Neural cell (in vitro differentiated cells): ENCODE measurements at regions not wholly inside any gene's neighbourhood (a gene's known extent, or its start where the extent isn't known, plus 50 kb on each side); places are given as distances from the start of the nearest gene placed in this dataset.

ENCODE experiments used
- H2AFZ ChIP-seq: fragments of 200-600, 300-800 bp; sonication (generic), shearing (Covaris generic); 2 replicates; pipeline ENCODE4 v1.6.0; 2014; ENCODE audit warnings: low read depth, mild to moderate bottlenecking, antibody characterized with exemption, low read length, moderate library complexity
- H3F3A ChIP-seq: fragments of 200-600 bp; shearing (Covaris generic); 2 replicates; pipeline ENCODE4 v1.6.1; 2016; ENCODE audit warnings: mild to moderate bottlenecking, moderate library complexity, mixed read lengths, antibody characterized with exemption, low read length; ENCODE audit not compliant: insufficient read depth, poor library complexity, severe bottlenecking
- H3K27ac ChIP-seq: fragments of 200-600, 300-800 bp; sonication (generic), shearing (Covaris generic); 2 replicates; pipeline ENCODE4 v1.5.1; 2014; ENCODE audit warnings: mild to moderate bottlenecking, low read length, moderate library complexity
- H3K27me3 ChIP-seq: fragments of 300-800, 200-600 bp; sonication (generic), shearing (Covaris generic); 2 replicates; pipeline ENCODE4 v1.6.0; 2014; ENCODE audit warnings: mild to moderate bottlenecking, low read depth, low read length, moderate library complexity; ENCODE audit not compliant: insufficient read depth
- H3K36me3 ChIP-seq: fragments of 300-800, 200-600 bp; sonication (generic), shearing (Covaris generic); 2 replicates; pipeline ENCODE4 v1.5.1; 2014; ENCODE audit warnings: mild to moderate bottlenecking, antibody characterized with exemption, low read length, moderate library complexity; ENCODE audit not compliant: insufficient read depth
- H3K4me2 ChIP-seq: fragments of 300-800, 200-600 bp; sonication (generic), shearing (Covaris generic); 2 replicates; pipeline ENCODE4 v1.6.0; 2014; ENCODE audit warnings: mild to moderate bottlenecking, low read length
- H3K4me3 ChIP-seq: fragments of 300-800, 200-600 bp; sonication (generic), shearing (Covaris generic); 2 replicates; pipeline ENCODE4 v1.5.1; 2014; ENCODE audit warnings: mild to moderate bottlenecking, low read length, moderate library complexity
- H3K79me2 ChIP-seq: fragments of 200-600 bp; shearing (Covaris generic); replicated peaks from 2 replicates; pipeline ENCODE4 v1.6.0; 2014; ENCODE audit warnings: mild to moderate bottlenecking, low read length, moderate library complexity; ENCODE audit not compliant: insufficient read depth
- H3K9ac ChIP-seq: fragments of 300-800, 200-600 bp; sonication (generic), shearing (Covaris generic); 2 replicates; pipeline ENCODE4 v1.6.1; 2016; ENCODE audit warnings: mild to moderate bottlenecking, low read length, mixed read lengths
- H3K9me2 ChIP-seq: fragments of 200-600 bp; shearing (Covaris generic); 2 replicates; pipeline ENCODE4 v1.6.1; 2016; ENCODE audit warnings: mild to moderate bottlenecking, low read length, mixed read lengths; ENCODE audit not compliant: insufficient read depth
- H3K9me3 ChIP-seq: fragments of 200-600, 300-800 bp; sonication (generic), shearing (Covaris generic); 2 replicates; pipeline ENCODE4 v1.6.1; 2016; ENCODE audit warnings: mild to moderate bottlenecking, mixed run types, low read length, moderate library complexity, mixed read lengths
- H4K20me1 ChIP-seq: fragments of 200-600 bp; shearing (Covaris generic); 2 replicates; pipeline ENCODE4 v1.6.1; 2016; ENCODE audit warnings: mild to moderate bottlenecking, mixed run types; ENCODE audit not compliant: insufficient read depth
- CTCF ChIP-seq: fragments of 450-650 bp; IDR thresholded peaks from 2 replicates; pipeline ENCODE4 v1.5.1; 2014; ENCODE audit warnings: antibody characterized with exemption, mild to moderate bottlenecking, moderate library complexity; ENCODE audit not compliant: poor library complexity, severe bottlenecking
- EP300 ChIP-seq: fragments of 450-650 bp; conservative IDR thresholded peaks from 2 replicates; pipeline ENCODE4 v1.6.1; 2014; ENCODE audit warnings: antibody characterized with exemption, mild to moderate bottlenecking, moderate library complexity; ENCODE audit not compliant: poor library complexity, severe bottlenecking
- EZH2 ChIP-seq: fragments of 200-600, 300-800 bp; shearing (Covaris generic), sonication (generic); IDR thresholded peaks from 2 replicates; pipeline ENCODE4 v1.6.1; 2014; ENCODE audit warnings: antibody characterized with exemption, low read length, borderline replicate concordance, mild to moderate bottlenecking; ENCODE audit not compliant: insufficient read depth, poor library complexity, severe bottlenecking
- MXI1 ChIP-seq: fragments of 450-650 bp; conservative IDR thresholded peaks from 2 replicates; pipeline ENCODE4 v1.6.1; 2014; ENCODE audit warnings: antibody characterized with exemption, mild to moderate bottlenecking; ENCODE audit not compliant: poor library complexity, severe bottlenecking
- POLR2AphosphoS5 ChIP-seq: IDR thresholded peaks from 2 replicates; pipeline ENCODE4 v1.6.1; 2012
- RAD21 ChIP-seq: fragments of 450-650 bp; conservative IDR thresholded peaks from 2 replicates; pipeline ENCODE4 v1.6.1; 2014; ENCODE audit warnings: antibody characterized with exemption, mild to moderate bottlenecking, moderate library complexity
- REST ChIP-seq: IDR thresholded peaks from 2 replicates; pipeline ENCODE4 v1.6.1; 2012; ENCODE audit warnings: borderline replicate concordance
- SMC3 ChIP-seq: fragments of 450-650 bp; conservative IDR thresholded peaks from 2 replicates; pipeline ENCODE4 v1.6.1; 2014; ENCODE audit warnings: antibody characterized with exemption, mild to moderate bottlenecking, moderate library complexity; ENCODE audit not compliant: poor library complexity
- TAF1 ChIP-seq: IDR thresholded peaks from 2 replicates; pipeline ENCODE4 v1.6.1; 2012; ENCODE audit warnings: low read depth

- Histone ChIP-seq H3K27me3 (no peaks in the 10 kb centered on the region), H3K36me3 (no peaks in the 10 kb centered on the region), H4K20me1 (no peaks in the 10 kb centered on the region), H3K27ac (no peak overlapping the region), H3K4me3 (no peak overlapping the region), H3K79me2 (no peaks in the 10 kb centered on the region), H3K9me3 (no peaks in the 10 kb centered on the region), H3K9ac (no peak overlapping the region), H3K9me2 (no peaks in the 10 kb centered on the region), H3K4me2 (no peak overlapping the region), H3F3A (no peaks in the 10 kb centered on the region), H2AFZ (no peak overlapping the region)
- TF ChIP-seq TAF1 (no peak), SMC3 (no peak), MXI1 (no peak), CTCF (no peak), EP300 (no peak), REST (no peak), EZH2 (no peak)
Observed at GRCh38 chr5:3349704-3350565, 245.7 kb upstream of the IRX1 start.

DNA sequence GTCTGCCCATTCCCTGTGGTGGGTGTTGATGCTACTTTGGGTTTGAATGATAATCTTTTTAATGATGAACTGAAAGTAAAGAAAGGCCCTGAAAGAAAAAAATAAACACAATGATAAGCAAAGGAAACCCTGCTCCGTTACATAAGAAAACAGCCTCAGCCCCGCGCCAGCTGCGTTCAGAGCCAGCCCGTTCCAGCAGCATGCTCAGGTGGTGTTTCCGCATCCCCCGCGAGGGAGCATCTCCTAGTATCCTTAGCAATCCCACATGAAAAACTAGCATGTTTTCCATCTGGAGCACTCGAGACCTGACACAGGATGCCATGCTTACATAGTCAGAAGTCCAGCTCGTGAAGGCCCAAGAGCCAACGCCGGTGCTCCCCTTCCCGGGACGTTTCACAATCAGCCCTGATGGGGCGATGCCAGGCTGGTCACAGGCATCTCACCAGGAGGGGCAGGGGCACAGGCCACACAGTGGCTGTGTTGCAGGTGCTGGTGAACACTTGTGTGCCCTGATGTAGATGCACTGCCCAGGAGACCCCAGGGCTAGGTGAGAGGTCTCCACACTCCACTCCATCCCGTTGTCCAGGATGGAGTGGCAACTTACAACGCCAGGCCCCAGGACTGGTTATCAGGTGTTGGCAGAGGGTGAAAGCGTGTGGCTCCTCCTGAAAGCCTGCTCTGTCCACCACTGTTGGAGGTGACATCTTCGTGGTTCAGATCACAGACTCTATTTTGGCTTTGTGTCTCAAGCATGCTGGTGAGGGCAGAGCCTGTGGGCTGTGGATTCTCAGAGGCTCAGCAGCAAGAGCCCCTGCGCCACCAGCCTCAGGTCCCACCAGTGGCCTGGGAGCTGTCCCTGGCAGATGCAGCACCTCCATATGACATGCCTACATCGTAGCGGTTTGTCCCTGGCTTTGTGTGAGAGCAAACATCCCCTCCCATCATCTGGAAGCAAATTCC is 246.8 kb upstream of the IRX1 start:
- no peak overlapping the region for H3K27ac ChIP-seq
- H3K79me2 ChIP-seq, result no peaks in the 10 kb centered on the region
- H4K20me1 ChIP-seq, result no peaks in the 10 kb centered on the region
- no peaks in the 10 kb centered on the region for H3K9me3 ChIP-seq
- H3K36me3 ChIP-seq, result no peaks in the 10 kb centered on the region
- no peak overlapping the region for H2AFZ ChIP-seq
- no peaks in the 10 kb centered on the region for H3K27me3 ChIP-seq
- TF ChIP-seq EP300 (no peak), TAF1 (no peak), POLR2AphosphoS5 (no peak), SMC3 (no peak), EZH2 (no peak), REST (no peak), RAD21 (no peak), MXI1 (no peak), CTCF (no peak)
- no peaks in the 10 kb centered on the region for H3K9me2 ChIP-seq
- no peak overlapping the region for H3K4me2 ChIP-seq
- H3F3A ChIP-seq, result no peaks in the 10 kb centered on the region
- no peak overlapping the region for H3K9ac ChIP-seq
- no peak overlapping the region for H3K4me3 ChIP-seq
